Mesodermal cell (in vitro differentiated cells): ENCODE measurements at regions not wholly inside any gene's neighbourhood (a gene's known extent, or its start where the extent isn't known, plus 50 kb on each side); places are given as distances from the start of the nearest gene placed in this dataset.

Experiments
- H3K27ac ChIP-seq: 2 replicates; pipeline ENCODE4 v1.7.0; 2013; ENCODE audit warnings: mild to moderate bottlenecking, low read depth, low read length, moderate library complexity; ENCODE audit not compliant: severe bottlenecking
- H3K36me3 ChIP-seq: 2 replicates; pipeline ENCODE4 v1.7.1; 2013; ENCODE audit warnings: mild to moderate bottlenecking, low read length, moderate library complexity; ENCODE audit not compliant: control insufficient read depth, insufficient read depth
- H3K4me1 ChIP-seq: one replicate; pipeline ENCODE4 v1.7.1; 2013; ENCODE audit warnings: mild to moderate bottlenecking, low read length; ENCODE audit not compliant: insufficient read depth, control insufficient read depth, poor library complexity, severe bottlenecking
- H3K4me3 ChIP-seq: 2 replicates; pipeline ENCODE4 v1.7.0; 2013; ENCODE audit warnings: low read length, control low read depth, mild to moderate bottlenecking; ENCODE audit not compliant: insufficient read depth, poor library complexity, severe bottlenecking; ENCODE audit errors: extremely low read depth
- H3K9me3 ChIP-seq: 2 replicates; pipeline ENCODE4 v1.7.1; 2013; ENCODE audit warnings: mild to moderate bottlenecking, low read length, moderate library complexity; ENCODE audit not compliant: control insufficient read depth
- WGBS, 2 experiments: methylation state at CpG; one replicate each; pipeline ENCODE4 v1.1.5; 2013; ENCODE audit warnings: missing lambda C conversion rate in 2 of 2; ENCODE audit not compliant: insufficient coverage in 2 of 2; 5-methylcytosine and 5-hydroxymethylcytosine counted together

- Histone ChIP-seq H3K4me1 (no peaks in the 10 kb centered on the region), H3K4me3 (no peak overlapping the region), H3K36me3 (no peaks in the 10 kb centered on the region), H3K27ac (no peak overlapping the region), H3K9me3 (no peaks in the 10 kb centered on the region)
- WGBS, 2 experiments, result 86 to 100% methylated on average over 1 to 2 of the region's 3 CpGs
Observed at GRCh38 chr12:74624201-74624600, 86.6 kb downstream of the ATXN7L3B start.

- Histone ChIP-seq H3K4me3 (no peak overlapping the region), H3K9me3 (no peaks in the 10 kb centered on the region), H3K4me1 (no peaks in the 10 kb centered on the region), H3K36me3 (no peaks in the 10 kb centered on the region), H3K27ac (no peak overlapping the region)
Observed at GRCh38 chr12:74626397-74626796, 88.8 kb downstream of the ATXN7L3B start.

- no peaks in the 10 kb centered on the region for H3K36me3 ChIP-seq
- WGBS, 2 experiments, result 88 to 89% methylated on average over 1 of the region's 2 CpGs
- H3K9me3 ChIP-seq, result no peaks in the 10 kb centered on the region
- H3K4me3 ChIP-seq, result no peak overlapping the region
- H3K27ac ChIP-seq, result no peak overlapping the region
- no peaks in the 10 kb centered on the region for H3K4me1 ChIP-seq
Observed at GRCh38 chr12:74641262-74641661, 103.6 kb downstream of the ATXN7L3B start.

DNA sequence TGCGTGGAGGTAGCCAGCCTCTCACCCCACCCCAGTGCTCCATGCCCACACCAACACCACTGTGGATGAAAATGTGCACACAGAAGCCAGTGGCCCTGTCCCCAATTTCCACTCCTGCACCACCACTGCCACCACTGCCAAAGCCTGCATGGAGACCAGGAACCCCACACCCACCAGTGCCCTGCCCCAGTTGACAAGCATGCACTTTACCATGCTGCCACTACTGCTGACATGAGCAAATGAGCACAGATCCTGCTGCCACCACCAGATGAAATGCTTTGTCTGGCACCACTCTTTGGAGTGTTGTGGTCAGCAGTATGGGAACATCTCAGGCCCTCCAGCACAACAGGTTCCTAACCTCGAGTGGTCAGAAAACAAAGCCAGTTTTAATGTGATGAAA, 104.1 kb downstream of the ATXN7L3B start:
- H3K4me1 ChIP-seq, result no peaks in the 10 kb centered on the region
- H3K36me3 ChIP-seq, result no peaks in the 10 kb centered on the region
- H3K9me3 ChIP-seq, result no peaks in the 10 kb centered on the region
- no peak overlapping the region for H3K27ac ChIP-seq
- WGBS, 2 experiments, result 70 to 100% methylated on average over 1 of the region's 2 CpGs
- no peak overlapping the region for H3K4me3 ChIP-seq

GRCh38 chr12:74644681-74645080, 107.0 kb downstream of the ATXN7L3B start:
- WGBS, 2 experiments, result 67 to 93% methylated on average over 1 of the region's 1 CpG
- Histone ChIP-seq H3K27ac (no peak overlapping the region), H3K4me1 (no peaks in the 10 kb centered on the region), H3K9me3 (no peaks in the 10 kb centered on the region), H3K36me3 (no peaks in the 10 kb centered on the region), H3K4me3 (no peak overlapping the region)

- H3K9me3 ChIP-seq, result no peaks in the 10 kb centered on the region
- H3K27ac ChIP-seq, result no peak overlapping the region
- no peaks in the 10 kb centered on the region for H3K4me1 ChIP-seq
- no peaks in the 10 kb centered on the region for H3K36me3 ChIP-seq
- WGBS, 2 experiments, result no CpG with 5 or more reads among the region's 1 CpG
- no peak overlapping the region for H3K4me3 ChIP-seq
Observed at GRCh38 chr12:74646831-74647230, 109.2 kb downstream of the ATXN7L3B start.

- WGBS, 2 experiments, result no CpG with 5 or more reads among the region's 2 CpGs
Observed at GRCh38 chr12:74647256-74647655, 109.6 kb downstream of the ATXN7L3B start.

GRCh38 chr12:74656251-74656650, 118.6 kb downstream of the ATXN7L3B start:
- H3K4me3 ChIP-seq, result no peak overlapping the region
- no peaks in the 10 kb centered on the region for H3K4me1 ChIP-seq
- no peaks in the 10 kb centered on the region for H3K9me3 ChIP-seq
- no peaks in the 10 kb centered on the region for H3K36me3 ChIP-seq
- no peak overlapping the region for H3K27ac ChIP-seq

More at GRCh38 chr12:74647256-74647655, 109.6 kb downstream of the ATXN7L3B start:
- no peak overlapping the region for H3K4me3 ChIP-seq
- no peaks in the 10 kb centered on the region for H3K36me3 ChIP-seq
- no peaks in the 10 kb centered on the region for H3K4me1 ChIP-seq
- no peaks in the 10 kb centered on the region for H3K9me3 ChIP-seq
- no peak overlapping the region for H3K27ac ChIP-seq

DNA sequence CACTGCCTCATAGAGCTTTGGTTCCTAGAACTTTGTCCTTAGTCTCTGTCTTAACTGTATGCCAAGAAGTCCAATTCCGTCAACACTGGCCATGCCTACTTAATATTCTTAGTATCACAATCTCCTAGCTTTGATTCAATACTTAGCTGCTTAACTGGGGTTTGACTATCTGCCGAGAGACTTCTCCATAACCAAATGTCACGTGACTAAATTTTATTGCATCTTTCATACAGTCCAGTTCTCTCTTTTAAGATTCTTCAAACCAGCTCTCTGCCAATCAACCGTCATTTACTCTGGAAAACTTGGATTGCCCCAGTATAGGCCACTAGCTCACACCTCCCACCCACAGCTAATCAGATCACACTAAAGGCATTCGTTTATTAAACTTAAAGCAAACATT, 122.8 kb downstream of the ATXN7L3B start:
- WGBS, 2 experiments, result 89 to 98% methylated on average over 4 of the region's 5 CpGs
- no peaks in the 10 kb centered on the region for H3K4me1 ChIP-seq
- no peak overlapping the region for H3K27ac ChIP-seq
- no peaks in the 10 kb centered on the region for H3K36me3 ChIP-seq
- H3K9me3 ChIP-seq, result no peaks in the 10 kb centered on the region
- no peak overlapping the region for H3K4me3 ChIP-seq

- Histone ChIP-seq H3K27ac (no peak overlapping the region), H3K4me1 (no peaks in the 10 kb centered on the region), H3K36me3 (no peaks in the 10 kb centered on the region), H3K4me3 (no peak overlapping the region), H3K9me3 (no peaks in the 10 kb centered on the region)
- 92 to 93% methylated on average over 11 to 13 of the region's 20 CpGs for WGBS, 2 experiments
Observed at GRCh38 chr12:74663958-74664357, 126.3 kb downstream of the ATXN7L3B start.

DNA sequence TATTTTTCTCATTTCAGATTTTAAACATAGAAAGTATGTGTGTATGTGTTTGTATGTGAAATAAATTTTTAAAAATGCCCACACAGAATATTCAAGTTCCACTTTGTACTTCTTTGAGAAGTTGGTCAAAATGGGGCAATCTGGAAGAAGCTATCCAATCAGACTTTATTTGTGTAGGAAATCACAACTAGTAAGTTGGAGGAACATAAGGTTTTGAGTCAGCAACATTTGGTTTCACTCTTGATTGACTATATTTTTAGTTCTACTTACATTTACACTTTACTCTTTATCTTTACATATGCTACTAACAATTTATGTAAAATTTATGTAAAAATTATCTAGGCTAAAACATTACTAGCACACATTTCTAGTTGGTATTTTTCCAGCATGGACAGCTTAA, 128.1 kb downstream of the ATXN7L3B start:
- Histone ChIP-seq H3K4me3 (no peak overlapping the region), H3K36me3 (no peaks in the 10 kb centered on the region), H3K27ac (no peak overlapping the region), H3K4me1 (no peaks in the 10 kb centered on the region), H3K9me3 (no peaks in the 10 kb centered on the region)

- WGBS, 2 experiments, result 67 to 100% methylated on average over 1 of the region's 1 CpG
- no peaks in the 10 kb centered on the region for H3K9me3 ChIP-seq
- H3K4me1 ChIP-seq, result no peaks in the 10 kb centered on the region
- H3K36me3 ChIP-seq, result no peaks in the 10 kb centered on the region
- no peak overlapping the region for H3K4me3 ChIP-seq
- H3K27ac ChIP-seq, result no peak overlapping the region
Observed at GRCh38 chr12:74671421-74671820, 133.8 kb downstream of the ATXN7L3B start.
